Osteoblast (primary cell): ENCODE measurements at regions not wholly inside any gene's neighbourhood (a gene's known extent, or its start where the extent isn't known, plus 50 kb on each side); places are given as distances from the start of the nearest gene placed in this dataset.

Source experiments
- DNase-seq: peaks from one replicate; pipeline ENCODE4 v3.0.0; 2011; ENCODE audit warnings: low spot score, mixed read lengths; ENCODE audit not compliant: insufficient read length; ENCODE audit errors: missing footprints
- H2AFZ ChIP-seq: 2 replicates; pipeline ENCODE4 v1.6.0; 2011; ENCODE audit warnings: mild to moderate bottlenecking, low read length
- H3K27ac ChIP-seq: 2 replicates; pipeline ENCODE4 v1.5.1; 2011; ENCODE audit warnings: mild to moderate bottlenecking, low read depth, low read length, moderate library complexity
- H3K27me3 ChIP-seq: 2 replicates; pipeline ENCODE4 v1.6.0; 2012; ENCODE audit warnings: mild to moderate bottlenecking, control low read depth, inconsistent platforms, low read length, moderate library complexity; ENCODE audit not compliant: insufficient read depth
- H3K36me3 ChIP-seq: 2 replicates; pipeline ENCODE4 v1.5.1; 2011; ENCODE audit warnings: mild to moderate bottlenecking, low read length, control low read depth, moderate library complexity; ENCODE audit not compliant: insufficient read depth
- H3K4me1 ChIP-seq: 2 replicates; pipeline ENCODE4 v1.5.1; 2011; ENCODE audit warnings: mild to moderate bottlenecking, low read length, control low read depth, moderate library complexity; ENCODE audit not compliant: insufficient read depth
- H3K4me2 ChIP-seq: 2 replicates; pipeline ENCODE4 v1.6.0; 2011; ENCODE audit warnings: mild to moderate bottlenecking, low read length; ENCODE audit not compliant: insufficient read depth
- H3K4me3 ChIP-seq: fragments of 200-600 bp; sonication (generic); 3 replicates; pipeline ENCODE4 v1.5.1; 2012; ENCODE audit warnings: mild to moderate bottlenecking, low read length, inconsistent platforms; ENCODE audit not compliant: insufficient read depth
- H3K79me2 ChIP-seq: 2 replicates; pipeline ENCODE4 v1.6.0; 2012; ENCODE audit warnings: mild to moderate bottlenecking, low read length, control low read depth, inconsistent platforms; ENCODE audit not compliant: insufficient read depth
- H3K9me3 ChIP-seq: 2 replicates; pipeline ENCODE4 v1.5.1; 2011; ENCODE audit warnings: low read depth, low read length, control low read depth
- H4K20me1 ChIP-seq: 2 replicates; pipeline ENCODE4 v1.6.0; 2012; ENCODE audit warnings: mild to moderate bottlenecking, low read length, control low read depth; ENCODE audit not compliant: insufficient read depth
- CTCF ChIP-seq: IDR thresholded peaks from 2 replicates; pipeline ENCODE4 v1.5.1; 2011; ENCODE audit warnings: mild to moderate bottlenecking, low read depth, low read length, moderate library complexity; ENCODE audit errors: extremely low read depth

GRCh38 chr2:155141418-155141817 is 442.9 kb downstream of the KCNJ3 start:
- no peaks in the 10 kb centered on the region for H3K79me2 ChIP-seq
- no peaks in the 10 kb centered on the region for H4K20me1 ChIP-seq
- H3K36me3 ChIP-seq: no peaks in the 10 kb centered on the region
- no peak overlapping the region for H3K27ac ChIP-seq
- DNase-seq: no peak
- H3K27me3 ChIP-seq: no peaks in the 10 kb centered on the region
- TF ChIP-seq CTCF: no peak
- H3K4me2 ChIP-seq: no peak overlapping the region
- no peak overlapping the region for H3K4me3 ChIP-seq
- no peaks in the 10 kb centered on the region for H3K9me3 ChIP-seq
- no peaks in the 10 kb centered on the region for H3K4me1 ChIP-seq
- no peak overlapping the region for H2AFZ ChIP-seq

- H3K79me2 ChIP-seq: no peaks in the 10 kb centered on the region
- H4K20me1 ChIP-seq: no peaks in the 10 kb centered on the region
- no peak overlapping the region for H3K4me2 ChIP-seq
- no peak for TF ChIP-seq CTCF
- H3K9me3 ChIP-seq: no peaks in the 10 kb centered on the region
- H2AFZ ChIP-seq: no peak overlapping the region
- no peaks in the 10 kb centered on the region for H3K4me1 ChIP-seq
- no peak overlapping the region for H3K4me3 ChIP-seq
- no peak overlapping the region for H3K27ac ChIP-seq
- no peaks in the 10 kb centered on the region for H3K27me3 ChIP-seq
- H3K36me3 ChIP-seq: no peaks in the 10 kb centered on the region
- DNase-seq: no peak
Measured at GRCh38 chr2:155125585-155126230, 427.2 kb downstream of the KCNJ3 start.

- no peaks in the 10 kb centered on the region for H3K79me2 ChIP-seq
- no peaks in the 10 kb centered on the region for H3K27me3 ChIP-seq
- H3K4me3 ChIP-seq: no peak overlapping the region
- no peak overlapping the region for H2AFZ ChIP-seq
- H3K36me3 ChIP-seq: no peaks in the 10 kb centered on the region
- H3K9me3 ChIP-seq: no peaks in the 10 kb centered on the region
- TF ChIP-seq CTCF: no peak
- no peak overlapping the region for H3K4me2 ChIP-seq
- H3K27ac ChIP-seq: no peak overlapping the region
- H3K4me1 ChIP-seq: no peaks in the 10 kb centered on the region
- no peak for DNase-seq
- no peaks in the 10 kb centered on the region for H4K20me1 ChIP-seq
Measured at GRCh38 chr2:155115846-155116245, 417.4 kb downstream of the KCNJ3 start.

- no peak overlapping the region for H3K27ac ChIP-seq
- no peaks in the 10 kb centered on the region for H4K20me1 ChIP-seq
- H3K4me2 ChIP-seq: no peak overlapping the region
- H3K79me2 ChIP-seq: no peaks in the 10 kb centered on the region
- H3K36me3 ChIP-seq: no peaks in the 10 kb centered on the region
- no peaks in the 10 kb centered on the region for H3K27me3 ChIP-seq
- TF ChIP-seq CTCF: no peak
- no peaks in the 10 kb centered on the region for H3K4me1 ChIP-seq
- no peaks in the 10 kb centered on the region for H3K9me3 ChIP-seq
- no peak for DNase-seq
- H2AFZ ChIP-seq: no peak overlapping the region
- no peak overlapping the region for H3K4me3 ChIP-seq
Measured at GRCh38 chr2:155111070-155111469, 412.6 kb downstream of the KCNJ3 start.
